IMR-90 (cell line): ENCODE measurements at regions not wholly inside any gene's neighbourhood (a gene's known extent, or its start where the extent isn't known, plus 50 kb on each side); places are given as distances from the start of the nearest gene placed in this dataset.

Experiments
- CHD1 ChIP-seq: IDR thresholded peaks from 2 replicates; pipeline ENCODE4 v1.6.1; 2012; ENCODE audit warnings: low read depth, low read length, improper control_type of control experiment
- RAD21 ChIP-seq: IDR thresholded peaks from 2 replicates; pipeline ENCODE4 v1.6.1; 2012; ENCODE audit warnings: low read length, improper control_type of control experiment
- TF ChIP-seq, protein P1 (sequence below): conservative IDR thresholded peaks from 2 replicates; pipeline ENCODE4 v1.5.1; 2012; ENCODE audit warnings: mild to moderate bottlenecking, low read depth, low read length, improper control_type of control experiment

DNA sequence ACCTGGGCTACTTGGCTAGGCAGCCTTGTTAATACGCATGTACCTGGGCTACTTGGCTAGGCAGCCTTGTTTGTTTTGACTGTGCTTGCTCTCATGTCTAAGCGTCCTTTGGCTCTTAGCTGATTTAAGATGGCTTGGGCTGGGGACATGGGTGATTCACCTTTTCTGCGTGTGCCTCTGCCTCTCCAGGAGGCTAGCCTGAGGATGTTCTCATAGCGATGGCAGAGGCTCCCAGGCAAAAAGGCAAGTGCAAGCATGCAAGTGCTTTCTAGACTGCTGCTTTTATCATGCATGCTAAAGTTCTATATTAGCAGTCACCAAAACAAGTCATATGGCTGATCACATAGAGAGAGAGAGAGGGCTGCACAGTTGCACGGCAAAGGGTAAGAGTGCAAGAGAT, 300.5 kb downstream of the IRX1 start:
- TF ChIP-seq, protein P1, sequence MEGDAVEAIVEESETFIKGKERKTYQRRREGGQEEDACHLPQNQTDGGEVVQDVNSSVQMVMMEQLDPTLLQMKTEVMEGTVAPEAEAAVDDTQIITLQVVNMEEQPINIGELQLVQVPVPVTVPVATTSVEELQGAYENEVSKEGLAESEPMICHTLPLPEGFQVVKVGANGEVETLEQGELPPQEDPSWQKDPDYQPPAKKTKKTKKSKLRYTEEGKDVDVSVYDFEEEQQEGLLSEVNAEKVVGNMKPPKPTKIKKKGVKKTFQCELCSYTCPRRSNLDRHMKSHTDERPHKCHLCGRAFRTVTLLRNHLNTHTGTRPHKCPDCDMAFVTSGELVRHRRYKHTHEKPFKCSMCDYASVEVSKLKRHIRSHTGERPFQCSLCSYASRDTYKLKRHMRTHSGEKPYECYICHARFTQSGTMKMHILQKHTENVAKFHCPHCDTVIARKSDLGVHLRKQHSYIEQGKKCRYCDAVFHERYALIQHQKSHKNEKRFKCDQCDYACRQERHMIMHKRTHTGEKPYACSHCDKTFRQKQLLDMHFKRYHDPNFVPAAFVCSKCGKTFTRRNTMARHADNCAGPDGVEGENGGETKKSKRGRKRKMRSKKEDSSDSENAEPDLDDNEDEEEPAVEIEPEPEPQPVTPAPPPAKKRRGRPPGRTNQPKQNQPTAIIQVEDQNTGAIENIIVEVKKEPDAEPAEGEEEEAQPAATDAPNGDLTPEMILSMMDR, result no peak
- TF ChIP-seq CHD1, result no peak
- TF ChIP-seq RAD21, result no peak
